ENCODE measurements at regions not wholly inside any gene's neighbourhood (a gene's known extent, or its start where the extent isn't known, plus 50 kb on each side); places are given as distances from the start of the nearest gene placed in this dataset.

- TF ChIP-seq, protein P1, sequence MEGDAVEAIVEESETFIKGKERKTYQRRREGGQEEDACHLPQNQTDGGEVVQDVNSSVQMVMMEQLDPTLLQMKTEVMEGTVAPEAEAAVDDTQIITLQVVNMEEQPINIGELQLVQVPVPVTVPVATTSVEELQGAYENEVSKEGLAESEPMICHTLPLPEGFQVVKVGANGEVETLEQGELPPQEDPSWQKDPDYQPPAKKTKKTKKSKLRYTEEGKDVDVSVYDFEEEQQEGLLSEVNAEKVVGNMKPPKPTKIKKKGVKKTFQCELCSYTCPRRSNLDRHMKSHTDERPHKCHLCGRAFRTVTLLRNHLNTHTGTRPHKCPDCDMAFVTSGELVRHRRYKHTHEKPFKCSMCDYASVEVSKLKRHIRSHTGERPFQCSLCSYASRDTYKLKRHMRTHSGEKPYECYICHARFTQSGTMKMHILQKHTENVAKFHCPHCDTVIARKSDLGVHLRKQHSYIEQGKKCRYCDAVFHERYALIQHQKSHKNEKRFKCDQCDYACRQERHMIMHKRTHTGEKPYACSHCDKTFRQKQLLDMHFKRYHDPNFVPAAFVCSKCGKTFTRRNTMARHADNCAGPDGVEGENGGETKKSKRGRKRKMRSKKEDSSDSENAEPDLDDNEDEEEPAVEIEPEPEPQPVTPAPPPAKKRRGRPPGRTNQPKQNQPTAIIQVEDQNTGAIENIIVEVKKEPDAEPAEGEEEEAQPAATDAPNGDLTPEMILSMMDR (conservative IDR thresholded peaks at IDR 0.05; ENCODE audit: low read depth, low read length), result no peak
- no peak overlapping the region for H3K4me3 ChIP-seq (ENCODE audit: low read length)
- no peak for DNase-seq (ENCODE audit: low read depth)
These were observed 75.9 kb upstream of the LSM6 start for GRCh38 chr4:146099585-146099984.

DNA sequence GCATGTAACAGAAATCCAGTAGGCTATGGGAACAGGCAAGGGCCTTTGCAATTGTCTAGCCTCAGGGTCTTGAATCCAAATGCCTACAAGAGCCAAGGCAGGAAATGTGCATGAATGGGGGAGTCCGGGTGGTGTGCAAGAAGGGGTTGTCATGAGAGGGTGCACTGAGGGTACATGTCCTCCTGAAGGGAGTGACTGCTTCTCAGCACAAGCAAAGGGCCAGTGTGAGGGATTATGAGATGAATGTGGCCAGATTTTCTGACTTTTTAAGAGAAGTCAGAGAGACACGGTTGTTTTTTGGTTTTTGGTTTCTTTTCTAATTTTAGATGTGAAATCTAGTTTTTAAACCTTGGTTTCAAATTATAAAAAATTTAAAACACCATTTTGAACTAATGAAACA, 76.5 kb upstream of the LSM6 start:
- no peak for DNase-seq (ENCODE audit: low read depth)
- H3K4me3 ChIP-seq (ENCODE audit: low read length), result no peak overlapping the region
- TF ChIP-seq, protein P1 (conservative IDR thresholded peaks at IDR 0.05; ENCODE audit: low read depth, low read length), result no peak

GRCh38 chr4:146098397-146098796, 77.1 kb upstream of the LSM6 start:
- DNase-seq (ENCODE audit: low read depth), result no peak
- TF ChIP-seq, protein P1 (conservative IDR thresholded peaks at IDR 0.05; ENCODE audit: low read depth, low read length), result no peak
- no peak overlapping the region for H3K4me3 ChIP-seq (ENCODE audit: low read length)

- TF ChIP-seq, protein P1 (conservative IDR thresholded peaks at IDR 0.05; ENCODE audit: low read depth, low read length), result no peak
- no peak overlapping the region for H3K4me3 ChIP-seq (ENCODE audit: low read length)
- DNase-seq (ENCODE audit: low read depth), result no peak
These were observed 79.1 kb upstream of the LSM6 start for GRCh38 chr4:146096371-146096770.

- TF ChIP-seq, protein P1 (conservative IDR thresholded peaks at IDR 0.05; ENCODE audit: low read depth, low read length), result no peak
- no peak overlapping the region for H3K4me3 ChIP-seq (ENCODE audit: low read length)
- no peak for DNase-seq (ENCODE audit: low read depth)
These were observed 79.7 kb upstream of the LSM6 start for GRCh38 chr4:146095860-146096259.

GRCh38 chr4:146095091-146095690, 80.3 kb upstream of the LSM6 start:
- no peak for DNase-seq (ENCODE audit: low read depth)
- TF ChIP-seq, protein P1 (conservative IDR thresholded peaks at IDR 0.05; ENCODE audit: low read depth, low read length), result peak; percentile 78
- no peak overlapping the region for H3K4me3 ChIP-seq (ENCODE audit: low read length)

GRCh38 chr4:146088690-146089089, 86.8 kb upstream of the LSM6 start:
- no peak for DNase-seq (ENCODE audit: low read depth)
- no peak overlapping the region for H3K4me3 ChIP-seq (ENCODE audit: low read length)
- TF ChIP-seq, protein P1 (conservative IDR thresholded peaks at IDR 0.05; ENCODE audit: low read depth, low read length), result no peak
